IPS DF 6.9 (cell line): ENCODE measurements at regions not wholly inside any gene's neighbourhood (a gene's known extent, or its start where the extent isn't known, plus 50 kb on each side); places are given as distances from the start of the nearest gene placed in this dataset.

Experiments used
- DNase-seq: peaks from one replicate; pipeline ENCODE4 v3.0.0-alpha.2; 2013; ENCODE audit warnings: low read depth, low spot score
- H3K27ac ChIP-seq: one replicate; pipeline ENCODE4 v1.5.1; 2013; ENCODE audit warnings: low read length, control low read depth
- H3K27me3 ChIP-seq: 2 replicates; pipeline ENCODE4 v1.6.1; 2013; ENCODE audit warnings: mild to moderate bottlenecking, low read length; ENCODE audit not compliant: control insufficient read depth, insufficient read depth
- H3K36me3 ChIP-seq: 2 replicates; pipeline ENCODE4 v1.6.1; 2013; ENCODE audit warnings: low read length; ENCODE audit not compliant: control insufficient read depth, insufficient read depth
- H3K4me1 ChIP-seq: 2 replicates; pipeline ENCODE4 v1.6.1; 2013; ENCODE audit warnings: low read length; ENCODE audit not compliant: control insufficient read depth, insufficient read depth
- H3K4me3 ChIP-seq: 2 replicates; pipeline ENCODE4 v1.5.1; 2013; ENCODE audit warnings: mild to moderate bottlenecking, low read length
- H3K9me3 ChIP-seq: 2 replicates; pipeline ENCODE4 v1.6.1; 2013; ENCODE audit warnings: low read length, inconsistent platforms; ENCODE audit not compliant: control insufficient read depth, insufficient read depth
- WGBS: extraction: QIAGEN DNeasy Blood & Tissue Kit; methylation state at CpG from one replicate; pipeline ENCODE4 v1.1.7; 2013; ENCODE audit warnings: mixed read lengths, missing lambda C conversion rate; ENCODE audit not compliant: insufficient read length, insufficient coverage; 5-methylcytosine and 5-hydroxymethylcytosine counted together

- H3K36me3 ChIP-seq = no peaks in the 10 kb centered on the region
- no CpG with 5 or more reads among the region's 6 CpGs for WGBS
- H3K27me3 ChIP-seq = no peaks in the 10 kb centered on the region
- H3K27ac ChIP-seq = no peak overlapping the region
- no peak for DNase-seq
- H3K4me3 ChIP-seq = no peak overlapping the region
- H3K4me1 ChIP-seq = no peaks in the 10 kb centered on the region; the same call in 1 of the 2 replicates
- no peaks in the 10 kb centered on the region for H3K9me3 ChIP-seq
These were observed 594.8 kb downstream of the METTL4 start for GRCh38 chr18:1976484-1976883.

- no peak for DNase-seq
These were observed 589.2 kb downstream of the METTL4 start for GRCh38 chr18:1982056-1982455.

GRCh38 chr18:1983746-1984515 lies 587.4 kb downstream of the METTL4 start:
- Histone ChIP-seq H3K27me3 (no peaks in the 10 kb centered on the region), H3K9me3 (no peaks in the 10 kb centered on the region), H3K4me1 (no peaks in the 10 kb centered on the region), H3K4me3 (no peak overlapping the region), H3K27ac (no peak overlapping the region), H3K36me3 (no peaks in the 10 kb centered on the region)
- no CpG with 5 or more reads among the region's 3 CpGs for WGBS
- no peak for DNase-seq

More at GRCh38 chr18:1982056-1982455, 589.2 kb downstream of the METTL4 start:
- Histone ChIP-seq H3K9me3 (no peaks in the 10 kb centered on the region), H3K27ac (no peak overlapping the region), H3K27me3 (no peaks in the 10 kb centered on the region), H3K4me3 (no peak overlapping the region), H3K4me1 (no peaks in the 10 kb centered on the region), H3K36me3 (no peaks in the 10 kb centered on the region)
- WGBS = no CpG with 5 or more reads among the region's 2 CpGs

- WGBS = 100% methylated on average over 1 of the region's 3 CpGs
- Histone ChIP-seq H3K4me1 (no peaks in the 10 kb centered on the region), H3K27ac (no peak overlapping the region), H3K36me3 (no peaks in the 10 kb centered on the region), H3K4me3 (no peak overlapping the region), H3K27me3 (no peaks in the 10 kb centered on the region), H3K9me3 (no peaks in the 10 kb centered on the region)
- DNase-seq = no peak
These were observed 577.4 kb downstream of the METTL4 start for GRCh38 chr18:1993866-1994265.

GRCh38 chr18:1994471-1994870 lies 576.8 kb downstream of the METTL4 start:
- no peak overlapping the region for H3K4me3 ChIP-seq
- H3K27ac ChIP-seq = no peak overlapping the region
- no peaks in the 10 kb centered on the region for H3K9me3 ChIP-seq
- no peaks in the 10 kb centered on the region for H3K4me1 ChIP-seq
- no CpG with 5 or more reads among the region's 2 CpGs for WGBS
- no peak for DNase-seq
- H3K36me3 ChIP-seq = no peaks in the 10 kb centered on the region
- H3K27me3 ChIP-seq = no peaks in the 10 kb centered on the region

- H3K36me3 ChIP-seq = no peaks in the 10 kb centered on the region
- DNase-seq = no peak
- no CpG with 5 or more reads among the region's 1 CpG for WGBS
- H3K4me3 ChIP-seq = no peak overlapping the region
- H3K4me1 ChIP-seq = no peaks in the 10 kb centered on the region
- no peaks in the 10 kb centered on the region for H3K27me3 ChIP-seq
- no peaks in the 10 kb centered on the region for H3K9me3 ChIP-seq
- H3K27ac ChIP-seq = no peak overlapping the region
These were observed 576.2 kb downstream of the METTL4 start for GRCh38 chr18:1995041-1995612.

GRCh38 chr18:1998121-1998520 lies 573.2 kb downstream of the METTL4 start:
- no peak overlapping the region for H3K4me3 ChIP-seq
- H3K9me3 ChIP-seq = no peaks in the 10 kb centered on the region
- H3K4me1 ChIP-seq = 0 out of 2 replicates have a peak, but pooled peaks cover 1% of the 10 kb centered on the region
- WGBS = no CpG with 5 or more reads among the region's 2 CpGs
- H3K27ac ChIP-seq = no peak overlapping the region
- no peaks in the 10 kb centered on the region for H3K27me3 ChIP-seq
- no peaks in the 10 kb centered on the region for H3K36me3 ChIP-seq
- no peak for DNase-seq

- DNase-seq = no peak
- no peaks in the 10 kb centered on the region for H3K36me3 ChIP-seq
- no peaks in the 10 kb centered on the region for H3K27me3 ChIP-seq
- H3K9me3 ChIP-seq = no peaks in the 10 kb centered on the region
- H3K27ac ChIP-seq = no peak overlapping the region
- no CpG with 5 or more reads among the region's 3 CpGs for WGBS
- no peak overlapping the region for H3K4me3 ChIP-seq
- H3K4me1 ChIP-seq = 0 out of 2 replicates have a peak, but pooled peaks cover 1% of the 10 kb centered on the region
These were observed 571.9 kb downstream of the METTL4 start for GRCh38 chr18:1999387-1999786.

GRCh38 chr18:2002151-2002550 lies 569.2 kb downstream of the METTL4 start:
- H3K4me3 ChIP-seq = no peak overlapping the region
- H3K27ac ChIP-seq = no peak overlapping the region
- no peaks in the 10 kb centered on the region for H3K36me3 ChIP-seq
- H3K4me1 ChIP-seq = 0 out of 2 replicates have a peak, but pooled peaks cover 1% of the 10 kb centered on the region
- no CpG with 5 or more reads among the region's 2 CpGs for WGBS
- no peaks in the 10 kb centered on the region for H3K9me3 ChIP-seq
- no peak for DNase-seq
- no peaks in the 10 kb centered on the region for H3K27me3 ChIP-seq

GRCh38 chr18:2002604-2003003 lies 568.7 kb downstream of the METTL4 start:
- DNase-seq = no peak

More at GRCh38 chr18:2002604-2003003, 568.7 kb downstream of the METTL4 start:
- Histone ChIP-seq H3K36me3 (no peaks in the 10 kb centered on the region), H3K4me3 (no peak overlapping the region), H3K27me3 (no peaks in the 10 kb centered on the region), H3K9me3 (no peaks in the 10 kb centered on the region), H3K4me1 (0 out of 2 replicates have a peak, but pooled peaks cover 1% of the 10 kb centered on the region), H3K27ac (no peak overlapping the region)
- WGBS = no CpG with 5 or more reads among the region's 7 CpGs
